Aorta (tissue), 5 donors: ENCODE measurements at regions not wholly inside any gene's neighbourhood (a gene's known extent, or its start where the extent isn't known, plus 50 kb on each side); places are given as distances from the start of the nearest gene placed in this dataset.
"Not testable (repeated sequence)": the region's sequence is repeated elsewhere in the genome, so short reads cannot be mapped to it uniquely, and the experiment has no call there.

ENCODE experiments used
- ATAC-seq: fragments of 200-7000 bp; cut with Tn5 transposase; one replicate; pipeline ENCODE4 v1.9.1; 2022; ENCODE audit warnings: moderate library complexity; ENCODE audit not compliant: low FRiP score
- DNase-seq, 2 donors: peaks; one replicate each; pipeline ENCODE4 v3.0.0-alpha.2; 2020
- H3K27ac ChIP-seq, 2 donors: one replicate each; pipeline ENCODE4 v1.5.1; 2013; ENCODE audit warnings: low read length in 2 of 2, mild to moderate bottlenecking in 2 of 2, moderate library complexity in 2 of 2, control low read depth in 1 of 2, inconsistent platforms in 1 of 2, low read depth in 1 of 2
- H3K27me3 ChIP-seq, 2 donors: one replicate each; pipeline ENCODE4 v1.6.1; 2013; ENCODE audit warnings: control low read depth in 1 of 2, low read length in 1 of 2, mild to moderate bottlenecking in 1 of 2, moderate library complexity in 1 of 2; ENCODE audit not compliant: insufficient read depth in 2 of 2, control insufficient read depth in 1 of 2
- H3K36me3 ChIP-seq, 2 donors: one replicate each; pipeline ENCODE4 v1.6.1; 2013; ENCODE audit warnings: control low read depth in 1 of 2, low read length in 1 of 2, mild to moderate bottlenecking in 1 of 2; ENCODE audit not compliant: insufficient read depth in 2 of 2, control insufficient read depth in 1 of 2
- H3K4me1 ChIP-seq, 2 donors: one replicate each; pipeline ENCODE4 v1.6.1; 2013; ENCODE audit warnings: low read length in 2 of 2, control low read depth in 1 of 2, mild to moderate bottlenecking in 1 of 2, moderate library complexity in 1 of 2; ENCODE audit not compliant: insufficient read depth in 2 of 2, control insufficient read depth in 1 of 2
- H3K4me3 ChIP-seq, 2 donors: one replicate each; pipeline ENCODE4 v1.5.1; 2013; ENCODE audit warnings: low read length in 2 of 2, control low read depth in 1 of 2, mild to moderate bottlenecking in 1 of 2
- H3K9me3 ChIP-seq: one replicate; pipeline ENCODE4 v1.6.1; 2013; ENCODE audit warnings: mild to moderate bottlenecking, low read length; ENCODE audit not compliant: control insufficient read depth
- WGBS, 2 donors: extraction: QIAGEN DNeasy Blood & Tissue Kit; methylation state at CpG; one replicate each; pipeline ENCODE4 v1.1.7; 2013; 5-methylcytosine and 5-hydroxymethylcytosine counted together
- intact Hi-C, 2 donors: fragments of 100-400 bp; cut with DNase I; formaldehyde crosslinking; loops; one replicate each; pipeline versions ENCODE4 v1.14.2 to v1.15.0; 2022
- donor health status: healthy with polysubstance abuse.
- donor health status: Bipolar disorder and iron deficiency.
- donor health status: DM: no; HTN: no; CAD: no.
- donor health status: DM: no; HTN: no; CAD: no.
- donor health status: DM: yes; HTN: yes; CAD: no.

DNA sequence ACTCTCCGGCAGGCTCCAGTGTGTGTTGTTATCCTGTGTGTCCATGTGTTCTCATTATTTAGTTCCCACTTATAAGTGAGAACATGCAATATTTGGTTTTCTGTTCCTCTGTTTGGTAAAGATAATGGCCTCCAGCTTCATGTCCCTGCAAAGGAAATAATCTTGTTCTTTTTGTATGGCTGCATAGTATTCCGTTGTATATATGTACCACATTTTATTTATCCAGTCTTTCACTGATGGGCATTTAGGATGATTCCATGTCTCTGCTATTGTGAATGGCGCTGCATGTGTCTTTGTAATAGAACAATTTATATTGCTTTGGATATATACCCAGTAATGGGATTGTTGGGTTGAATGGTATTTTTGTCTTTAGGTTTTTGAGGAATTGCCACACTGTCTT is 807.3 kb upstream of the CA10 start:
- no peaks in the 10 kb centered on the region for H3K36me3 ChIP-seq
- intact Hi-C loops, result no loop called here
- H3K9me3 ChIP-seq, result no peaks in the 10 kb centered on the region
- no peaks in the 10 kb centered on the region for H3K4me1 ChIP-seq
- DNase-seq, result no peak
- WGBS, 2 donors, result 86 to 89% methylated on average over 3 of the region's 3 CpGs
- ATAC-seq, result no peak
- H3K27me3 ChIP-seq, result no peaks in the 10 kb centered on the region
- no peak overlapping the region for H3K4me3 ChIP-seq
- H3K27ac ChIP-seq, result no peak overlapping the region

DNA sequence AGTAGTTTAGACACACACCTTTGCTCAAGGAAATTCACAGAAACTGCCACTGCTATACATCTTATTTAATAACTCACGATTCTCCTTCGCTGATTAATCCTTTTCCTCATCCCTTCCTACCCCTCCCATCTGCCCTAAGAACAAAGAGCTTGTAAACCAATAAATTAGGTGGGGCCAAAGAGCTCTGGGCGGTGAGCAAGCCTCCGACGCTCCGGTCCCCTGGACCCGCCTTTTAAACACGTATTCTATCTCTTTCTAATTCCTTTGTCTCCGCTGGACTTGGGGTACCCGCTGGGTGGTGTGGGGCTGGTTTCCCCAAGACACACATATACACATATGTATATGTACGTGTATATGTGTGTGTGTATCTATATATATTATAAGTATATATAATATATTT is 803.2 kb upstream of the CA10 start:
- intact Hi-C loops, ATAC-seq, DNase-seq, H3K36me3 ChIP-seq, H3K9me3 ChIP-seq, H3K27ac ChIP-seq, H3K4me1 ChIP-seq, H3K27me3 ChIP-seq, H3K4me3 ChIP-seq: not testable (repeated sequence)
- 80 to 81% methylated on average over 11 of the region's 11 CpGs for WGBS, 2 donors

DNA sequence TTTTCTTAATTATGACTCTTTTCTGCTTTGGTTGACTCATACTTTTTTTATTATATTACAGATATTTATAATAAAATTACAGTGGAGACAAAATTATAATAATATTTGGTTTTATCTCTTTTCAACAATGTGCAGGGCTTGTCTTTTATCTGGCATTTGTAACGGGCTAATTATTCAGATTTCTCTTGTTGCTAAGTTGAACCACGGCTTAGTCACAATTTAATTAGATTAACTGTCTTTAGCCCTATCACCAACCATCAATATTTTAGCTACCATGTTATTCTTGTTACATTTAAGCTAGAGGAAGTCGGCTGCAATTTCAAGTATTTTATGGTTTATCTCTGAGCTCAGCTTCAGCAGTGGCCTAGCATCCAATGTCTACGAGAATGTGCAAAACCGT is 798.9 kb upstream of the CA10 start:
- no peaks in the 10 kb centered on the region for H3K9me3 ChIP-seq
- WGBS, 2 donors, result 75 to 78% methylated on average over 5 of the region's 5 CpGs
- no peak for ATAC-seq

GRCh38 chr17:52947418-52947817 is 788.9 kb upstream of the CA10 start:
- no peak for ATAC-seq
- 64 to 65% methylated on average over 3 of the region's 3 CpGs for WGBS, 2 donors
- Histone ChIP-seq H3K4me3 (no peak overlapping the region), H3K9me3 (no peaks in the 10 kb centered on the region), H3K27me3 (no peaks in the 10 kb centered on the region), H3K36me3 (no peaks in the 10 kb centered on the region), H3K4me1 (no peaks in the 10 kb centered on the region), H3K27ac (no peak overlapping the region)
- no peak for DNase-seq
- intact Hi-C loops, result no loop called here

More for the DNA sequence above, 798.9 kb upstream of the CA10 start:
- Histone ChIP-seq H3K4me3 (no peak overlapping the region), H3K27ac (no peak overlapping the region), H3K36me3 (no peaks in the 10 kb centered on the region), H3K27me3 (no peaks in the 10 kb centered on the region), H3K4me1 (no peaks in the 10 kb centered on the region)
- no peak for DNase-seq
- intact Hi-C loops, result no loop called here

- ATAC-seq, result no peak
- WGBS, 2 donors, result 88 to 91% methylated on average over 3 of the region's 3 CpGs
- intact Hi-C loops, result no loop called here
Observed at GRCh38 chr17:52938623-52939230, 780.2 kb upstream of the CA10 start.

DNA sequence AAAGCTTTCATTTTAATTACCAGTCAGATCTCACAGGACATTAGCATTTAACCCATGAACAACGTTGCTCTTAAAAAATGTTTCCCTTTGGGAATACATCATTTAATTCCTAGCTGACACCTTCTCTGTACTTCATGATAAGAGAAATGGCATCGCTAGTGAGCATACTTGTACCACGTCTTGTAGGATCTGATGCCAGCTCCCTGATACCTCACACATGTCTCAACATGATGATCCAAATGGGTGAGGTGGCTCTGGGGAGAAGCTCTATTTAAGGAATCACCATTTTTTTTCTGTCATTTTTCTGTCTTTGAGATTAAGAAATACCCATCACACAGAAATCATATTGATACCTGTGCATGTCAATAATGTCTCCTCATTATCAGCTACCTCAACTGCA is 772.1 kb upstream of the CA10 start:
- Histone ChIP-seq H3K27me3 (no peaks in the 10 kb centered on the region), H3K4me3 (no peak overlapping the region), H3K4me1 (no peaks in the 10 kb centered on the region), H3K36me3 (no peaks in the 10 kb centered on the region), H3K27ac (no peak overlapping the region), H3K9me3 (no peaks in the 10 kb centered on the region)
- 72 to 75% methylated on average over 3 of the region's 3 CpGs for WGBS, 2 donors
- intact Hi-C loops, result no loop called here
- ATAC-seq (no peak), DNase-seq (no peak)

More at GRCh38 chr17:52938623-52939230, 780.2 kb upstream of the CA10 start:
- Histone ChIP-seq H3K4me1 (no peaks in the 10 kb centered on the region), H3K27ac (no peak overlapping the region), H3K4me3 (no peak overlapping the region), H3K9me3 (peaks cover 3% of the 10 kb centered on the region), H3K36me3 (no peaks in the 10 kb centered on the region), H3K27me3 (no peaks in the 10 kb centered on the region)
- DNase-seq, result no peak

DNA sequence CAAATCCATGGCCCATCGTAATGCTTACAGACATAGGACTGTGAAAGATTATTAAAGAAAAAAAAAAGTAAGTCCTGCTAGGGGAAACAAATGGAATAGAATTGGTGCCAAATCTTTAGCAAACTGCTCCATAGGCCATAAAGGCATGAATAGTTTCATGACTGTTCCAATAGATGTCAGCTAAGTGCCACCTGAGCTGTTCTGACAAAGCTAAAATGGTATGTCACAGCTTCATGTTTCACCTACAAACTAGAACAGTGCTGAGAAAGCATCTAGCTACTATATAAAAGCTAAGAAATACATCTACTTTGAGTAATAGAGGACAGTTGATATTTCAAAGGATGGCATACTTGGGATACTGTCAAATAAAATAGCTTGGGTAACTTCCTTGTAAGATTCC is 771.6 kb upstream of the CA10 start:
- 90 to 94% methylated on average over 1 of the region's 1 CpG for WGBS, 2 donors
- Histone ChIP-seq H3K9me3 (no peaks in the 10 kb centered on the region), H3K4me3 (no peak overlapping the region), H3K27ac (no peak overlapping the region), H3K4me1 (no peaks in the 10 kb centered on the region), H3K27me3 (no peaks in the 10 kb centered on the region), H3K36me3 (no peaks in the 10 kb centered on the region)
- no peak for DNase-seq
- intact Hi-C loops, result no loop called here
- ATAC-seq, result no peak

- ATAC-seq, result no peak
- H3K27ac ChIP-seq, result no peak overlapping the region
- H3K4me1 ChIP-seq, result no peaks in the 10 kb centered on the region
- H3K36me3 ChIP-seq, result no peaks in the 10 kb centered on the region
- intact Hi-C loops, result no loop called here
- H3K27me3 ChIP-seq, result no peaks in the 10 kb centered on the region
- no peak for DNase-seq
- no peak overlapping the region for H3K4me3 ChIP-seq
- H3K9me3 ChIP-seq, result no peaks in the 10 kb centered on the region
- WGBS, 2 donors, result 71 to 83% methylated on average over 1 of the region's 1 CpG
Observed at GRCh38 chr17:52923658-52924057, 765.1 kb upstream of the CA10 start.

GRCh38 chr17:52899235-52899634 is 740.7 kb upstream of the CA10 start:
- Histone ChIP-seq H3K4me3 (no peak overlapping the region), H3K4me1 (no peaks in the 10 kb centered on the region), H3K36me3 (no peaks in the 10 kb centered on the region), H3K9me3 (no peaks in the 10 kb centered on the region), H3K27me3 (no peaks in the 10 kb centered on the region), H3K27ac (no peak overlapping the region)
- ATAC-seq, result no peak
- no peak for DNase-seq
- WGBS, 2 donors, result 30 to 38% methylated on average over 1 of the region's 1 CpG
- intact Hi-C loops, result no loop called here
